Suprapubic skin (tissue), 3 donors: ENCODE measurements at regions not wholly inside any gene's neighbourhood (a gene's known extent, or its start where the extent isn't known, plus 50 kb on each side); places are given as distances from the start of the nearest gene placed in this dataset.

ENCODE experiments used
- CTCF ChIP-seq, 2 donors: fragments of 200-600 bp in 1 of 2; fragments of 450-650 bp in 1 of 2; sonication (generic) in 1 of 2; IDR thresholded peaks; one replicate each; pipeline ENCODE4 v1.5.1; 2016 to 2019; ENCODE audit warnings: antibody characterized with exemption in 2 of 2, mild to moderate bottlenecking in 1 of 2, moderate library complexity in 1 of 2
- POLR2AphosphoS5 ChIP-seq, 3 donors: sonication (generic); formaldehyde crosslinking; IDR thresholded peaks; one replicate each; pipeline ENCODE4 v1.6.1; 2017; ENCODE audit warnings: antibody characterized with exemption in 3 of 3

DNA sequence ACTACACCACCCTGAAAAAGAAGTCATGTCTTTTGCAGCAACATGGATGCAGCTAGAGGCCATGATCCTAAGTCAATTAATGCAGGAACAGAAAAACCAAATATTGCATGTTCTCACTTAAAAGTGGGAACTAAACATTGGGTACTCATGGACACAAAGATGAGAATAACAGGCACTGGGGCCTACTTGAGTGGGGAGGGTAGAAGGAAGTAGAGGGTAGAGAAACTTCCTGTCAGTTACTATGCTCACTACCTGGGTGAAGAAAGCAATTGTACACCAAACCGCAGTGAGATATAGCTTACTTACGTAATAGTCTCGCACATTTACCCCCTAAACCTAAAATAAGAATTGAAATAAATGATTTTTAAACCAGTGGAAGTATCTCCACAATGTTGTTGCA lies 480.5 kb upstream of the ARRDC4 start:
- no peak for TF ChIP-seq POLR2AphosphoS5 (IDR thresholded peaks at IDR 0.05)
- TF ChIP-seq CTCF (IDR thresholded peaks at IDR 0.05): no peak
